KOPT-K1 (cell line): ENCODE measurements at regions not wholly inside any gene's neighbourhood (a gene's known extent, or its start where the extent isn't known, plus 50 kb on each side); places are given as distances from the start of the nearest gene placed in this dataset.
A peak's percentile ranks its signal among the peaks of the same experiment; 100 is the strongest.
"Not testable (repeated sequence)": the region's sequence is repeated elsewhere in the genome, so short reads cannot be mapped to it uniquely, and the experiment has no call there.

Source experiments
- H3K27ac ChIP-seq: fragments of 200-600 bp; sonication (generic); 2 replicates; pipeline ENCODE4 v1.5.1; 2016; ENCODE audit warnings: antibody characterized with exemption, mild to moderate bottlenecking, low read depth, low read length; ENCODE audit not compliant: poor library complexity, severe bottlenecking
- H3K36me3 ChIP-seq: fragments of 200-600 bp; sonication (generic); 2 replicates; pipeline ENCODE4 v1.5.1; 2017; ENCODE audit warnings: antibody characterized with exemption, mild to moderate bottlenecking, low read length, moderate library complexity; ENCODE audit not compliant: insufficient read depth
- H3K9me3 ChIP-seq: fragments of 200-600 bp; sonication (generic); 2 replicates; pipeline ENCODE4 v1.5.1; 2017; ENCODE audit warnings: antibody characterized with exemption, low read length, mild to moderate bottlenecking; ENCODE audit not compliant: insufficient read depth, poor library complexity, severe bottlenecking

- H3K9me3 ChIP-seq, H3K36me3 ChIP-seq, H3K27ac ChIP-seq: not testable (repeated sequence)
Measured at GRCh38 chr1:149841597-149842238, 57.6 kb upstream of the BOLA1 start.

GRCh38 chr1:149842458-149843064 is 56.8 kb upstream of the BOLA1 start:
- not testable (repeated sequence) for H3K36me3 ChIP-seq, H3K27ac ChIP-seq, H3K9me3 ChIP-seq

- H3K9me3 ChIP-seq: no peaks in the 10 kb centered on the region
- peak overlapping the region; percentile 92 for H3K27ac ChIP-seq
- peaks cover 9% of the 10 kb centered on the region; the same call in 1 of the 2 replicates for H3K36me3 ChIP-seq
Measured at GRCh38 chr1:149843431-149844041, 55.8 kb upstream of the BOLA1 start.

GRCh38 chr1:149844101-149844500 is 55.3 kb upstream of the BOLA1 start:
- Histone ChIP-seq H3K9me3 (no peaks in the 10 kb centered on the region), H3K36me3 (peaks cover 9% of the 10 kb centered on the region; the same call in 1 of the 2 replicates), H3K27ac (peak overlapping the region; percentile 92)

- no peaks in the 10 kb centered on the region for H3K9me3 ChIP-seq
- peaks cover 9% of the 10 kb centered on the region; the same call in 1 of the 2 replicates for H3K36me3 ChIP-seq
- peak overlapping the region; percentile 92 for H3K27ac ChIP-seq
Measured at GRCh38 chr1:149844650-149845255, 54.6 kb upstream of the BOLA1 start.

- peak overlapping the region; percentile 92 for H3K27ac ChIP-seq
- no peaks in the 10 kb centered on the region for H3K9me3 ChIP-seq
- H3K36me3 ChIP-seq: peaks cover 9% of the 10 kb centered on the region; the same call in 1 of the 2 replicates
Measured at GRCh38 chr1:149845416-149845815, 54.0 kb upstream of the BOLA1 start.

GRCh38 chr1:149846042-149846441 is 53.3 kb upstream of the BOLA1 start:
- Histone ChIP-seq H3K27ac (peak overlapping the region; percentile 92), H3K9me3 (no peaks in the 10 kb centered on the region), H3K36me3 (peaks cover 9% of the 10 kb centered on the region; the same call in 1 of the 2 replicates)

GRCh38 chr1:149846593-149847466 is 52.5 kb upstream of the BOLA1 start:
- H3K36me3 ChIP-seq: peaks cover 9% of the 10 kb centered on the region; the same call in 1 of the 2 replicates
- H3K27ac ChIP-seq: peak overlapping the region; percentile 92
- H3K9me3 ChIP-seq: no peaks in the 10 kb centered on the region

GRCh38 chr1:149848340-149849110 is 50.8 kb upstream of the BOLA1 start:
- H3K36me3 ChIP-seq: peaks cover 9% of the 10 kb centered on the region; the same call in 1 of the 2 replicates
- peak overlapping the region; percentile 92 for H3K27ac ChIP-seq
- no peaks in the 10 kb centered on the region for H3K9me3 ChIP-seq

- Histone ChIP-seq H3K9me3 (no peaks in the 10 kb centered on the region), H3K36me3 (peaks cover 9% of the 10 kb centered on the region; the same call in 1 of the 2 replicates), H3K27ac (peak overlapping the region; percentile 92)
Measured at GRCh38 chr1:149849111-149849946, 50.0 kb upstream of the BOLA1 start.
